ENCODE measurements at regions not wholly inside any gene's neighbourhood (a gene's known extent, or its start where the extent isn't known, plus 50 kb on each side); places are given as distances from the start of the nearest gene placed in this dataset.

GRCh38 chr12:58342736-58343135, 401.4 kb downstream of the ATP23 start:
- 32% methylated on average over 3 of the region's 3 CpGs for WGBS (ENCODE audit: low lambda C conversion rate)
- Histone ChIP-seq H4K20me1 (ENCODE audit: insufficient read depth) (no peaks in the 10 kb centered on the region), H3K9ac (no peak overlapping the region), H3K4me1 (ENCODE audit: control insufficient read depth in 1 of 2, insufficient read depth in 2 of 2, low read depth in 1 of 2, low read length in 1 of 2) (peaks cover 0 to 5% of the 10 kb centered on the region in 2 experiments; a peak in 2 of 4 replicates), H3K36me3 (replicated peaks in 1 of 2; ENCODE audit: control insufficient read depth in 1 of 2, insufficient read depth in 2 of 2, low read length in 1 of 2) (no peaks in the 10 kb centered on the region), H3K4me3 (ENCODE audit: low read depth in 2 of 2, low read length in 1 of 2) (no peak overlapping the region), H3F3A (replicated peaks; ENCODE audit: insufficient read depth) (no peaks in the 10 kb centered on the region), H3K27ac (ENCODE audit: low read depth in 2 of 2, low read length in 1 of 2) (no peak overlapping the region), H3K9me2 (no peaks in the 10 kb centered on the region), H3K79me2 (ENCODE audit: insufficient read depth) (no peaks in the 10 kb centered on the region), H3K27me3 (ENCODE audit: insufficient read depth) (peaks cover 8% of the 10 kb centered on the region; the same call in 1 of the 2 replicates), H3K4me2 (no peak overlapping the region), H3K9me3 (no peaks in the 10 kb centered on the region), H2AFZ (ENCODE audit: low read depth) (no peak overlapping the region)
- TF ChIP-seq ELF1 (IDR thresholded peaks at IDR 0.05) (no peak), MXI1 (IDR thresholded peaks at IDR 0.05; ENCODE audit: low read depth, low read length) (no peak), FOXM1 (IDR thresholded peaks at IDR 0.05; ENCODE audit: low read depth) (no peak), PBX3 (IDR thresholded peaks at IDR 0.05) (no peak), RCOR1 (IDR thresholded peaks at IDR 0.05; ENCODE audit: low read length) (no peak), REST (IDR thresholded peaks at IDR 0.05; ENCODE audit: low read depth, low read length) (no peak), TAF1 (IDR thresholded peaks at IDR 0.05; ENCODE audit: borderline replicate concordance, low read depth, low read length) (no peak), TCF12 (IDR thresholded peaks at IDR 0.05) (no peak), MEF2A (IDR thresholded peaks at IDR 0.05; ENCODE audit: borderline replicate concordance, low read depth) (no peak), RAD21 (IDR thresholded peaks at IDR 0.05; ENCODE audit: low read length) (no peak), GATA2 (CRISPR knock-in tag; IDR thresholded peaks at IDR 0.05) (no peak), SMC3 (IDR thresholded peaks at IDR 0.05; ENCODE audit: low read depth, low read length) (no peak), POLR2AphosphoS5 (IDR thresholded peaks at IDR 0.05; ENCODE audit: low read depth, low read length) (no peak), FOXJ3 (CRISPR knock-in tag; IDR thresholded peaks at IDR 0.05) (no peak), NFIC (IDR thresholded peaks at IDR 0.05; ENCODE audit: borderline replicate concordance) (no peak), RXRA (IDR thresholded peaks at IDR 0.05; ENCODE audit: borderline replicate concordance, low read depth) (no peak)
- TF ChIP-seq, protein P1, sequence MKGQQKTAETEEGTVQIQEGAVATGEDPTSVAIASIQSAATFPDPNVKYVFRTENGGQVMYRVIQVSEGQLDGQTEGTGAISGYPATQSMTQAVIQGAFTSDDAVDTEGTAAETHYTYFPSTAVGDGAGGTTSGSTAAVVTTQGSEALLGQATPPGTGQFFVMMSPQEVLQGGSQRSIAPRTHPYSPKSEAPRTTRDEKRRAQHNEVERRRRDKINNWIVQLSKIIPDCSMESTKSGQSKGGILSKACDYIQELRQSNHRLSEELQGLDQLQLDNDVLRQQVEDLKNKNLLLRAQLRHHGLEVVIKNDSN (IDR thresholded peaks at IDR 0.05; ENCODE audit: borderline replicate concordance, low read depth), result no peak
- TF ChIP-seq, protein P2, sequence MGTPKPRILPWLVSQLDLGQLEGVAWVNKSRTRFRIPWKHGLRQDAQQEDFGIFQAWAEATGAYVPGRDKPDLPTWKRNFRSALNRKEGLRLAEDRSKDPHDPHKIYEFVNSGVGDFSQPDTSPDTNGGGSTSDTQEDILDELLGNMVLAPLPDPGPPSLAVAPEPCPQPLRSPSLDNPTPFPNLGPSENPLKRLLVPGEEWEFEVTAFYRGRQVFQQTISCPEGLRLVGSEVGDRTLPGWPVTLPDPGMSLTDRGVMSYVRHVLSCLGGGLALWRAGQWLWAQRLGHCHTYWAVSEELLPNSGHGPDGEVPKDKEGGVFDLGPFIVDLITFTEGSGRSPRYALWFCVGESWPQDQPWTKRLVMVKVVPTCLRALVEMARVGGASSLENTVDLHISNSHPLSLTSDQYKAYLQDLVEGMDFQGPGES (IDR thresholded peaks at IDR 0.05; ENCODE audit: low read depth, low read length), result no peak
- TF ChIP-seq, protein P3, sequence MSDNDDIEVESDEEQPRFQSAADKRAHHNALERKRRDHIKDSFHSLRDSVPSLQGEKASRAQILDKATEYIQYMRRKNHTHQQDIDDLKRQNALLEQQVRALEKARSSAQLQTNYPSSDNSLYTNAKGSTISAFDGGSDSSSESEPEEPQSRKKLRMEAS (IDR thresholded peaks at IDR 0.05; ENCODE audit: low read depth), result no peak
- TF ChIP-seq, protein P4, sequence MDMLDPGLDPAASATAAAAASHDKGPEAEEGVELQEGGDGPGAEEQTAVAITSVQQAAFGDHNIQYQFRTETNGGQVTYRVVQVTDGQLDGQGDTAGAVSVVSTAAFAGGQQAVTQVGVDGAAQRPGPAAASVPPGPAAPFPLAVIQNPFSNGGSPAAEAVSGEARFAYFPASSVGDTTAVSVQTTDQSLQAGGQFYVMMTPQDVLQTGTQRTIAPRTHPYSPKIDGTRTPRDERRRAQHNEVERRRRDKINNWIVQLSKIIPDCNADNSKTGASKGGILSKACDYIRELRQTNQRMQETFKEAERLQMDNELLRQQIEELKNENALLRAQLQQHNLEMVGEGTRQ (IDR thresholded peaks at IDR 0.05; ENCODE audit: borderline replicate concordance, low read depth, low read length), result no peak
- ChIA-PET CTCF (interaction anchor here (1.0 kb wide), 1 partner anchor 8 kb away, joined by 3 read pairs; no protein-coding TSS in a partner anchor), POLR2A (no interaction called here)
- no peak for DNase-seq
